ENCODE measurements at regions not wholly inside any gene's neighbourhood (a gene's known extent, or its start where the extent isn't known, plus 50 kb on each side); places are given as distances from the start of the nearest gene placed in this dataset.
A peak's percentile ranks its signal among the peaks of the same experiment; 100 is the strongest.

DNA sequence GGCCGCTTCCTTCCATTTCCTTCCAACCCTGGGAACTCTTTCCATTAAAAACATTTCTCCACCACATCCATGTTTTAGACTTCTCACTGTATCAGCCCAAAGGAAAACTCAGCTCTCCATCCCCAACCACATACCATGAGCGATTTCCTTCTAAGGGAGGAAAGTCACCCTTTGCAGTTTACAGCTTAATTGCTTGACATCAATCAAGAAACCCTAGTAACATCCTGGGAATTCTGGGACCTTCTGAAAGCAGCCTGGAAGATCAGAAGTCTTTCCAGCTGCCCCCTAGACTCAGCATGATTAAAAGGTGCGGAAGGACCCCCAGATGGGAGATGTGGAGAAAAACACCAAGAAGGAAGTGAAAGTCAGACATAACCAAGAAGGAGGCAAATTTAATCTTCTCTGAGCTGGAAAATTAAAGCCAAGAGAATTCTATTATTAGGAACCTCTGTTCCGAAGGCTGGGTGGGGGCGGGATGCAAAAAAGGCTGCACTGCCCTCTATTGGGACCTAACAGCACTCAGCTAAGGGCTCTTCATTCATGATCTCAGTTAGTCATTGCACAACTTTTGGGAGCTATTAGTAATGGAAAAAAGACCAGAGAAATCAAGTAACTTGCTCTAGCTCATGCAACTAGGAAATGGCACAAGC lies 73.3 kb upstream of the PLXNC1 start:
- H3K4me3 ChIP-seq (ENCODE audit: low read length), result no peak overlapping the region
- no peaks in the 10 kb centered on the region for H3K9me3 ChIP-seq (replicated peaks; ENCODE audit: control insufficient read depth, low read depth, low read length)
- no peaks in the 10 kb centered on the region for H3K36me3 ChIP-seq (ENCODE audit: control insufficient read depth, insufficient read depth, low read length)
- peaks cover 19% of the 10 kb centered on the region for H3K4me1 ChIP-seq (ENCODE audit: control insufficient read depth, insufficient read depth, low read length)
- peak; percentile 96 for DNase-seq
- peak overlapping the region; percentile 74 for H3K27ac ChIP-seq (ENCODE audit: low read length)
- 59% methylated on average over 3 of the region's 5 CpGs for WGBS (ENCODE audit: insufficient coverage)
- H3K27me3 ChIP-seq (ENCODE audit: control insufficient read depth, insufficient read depth, low read length), result no peaks in the 10 kb centered on the region

DNA sequence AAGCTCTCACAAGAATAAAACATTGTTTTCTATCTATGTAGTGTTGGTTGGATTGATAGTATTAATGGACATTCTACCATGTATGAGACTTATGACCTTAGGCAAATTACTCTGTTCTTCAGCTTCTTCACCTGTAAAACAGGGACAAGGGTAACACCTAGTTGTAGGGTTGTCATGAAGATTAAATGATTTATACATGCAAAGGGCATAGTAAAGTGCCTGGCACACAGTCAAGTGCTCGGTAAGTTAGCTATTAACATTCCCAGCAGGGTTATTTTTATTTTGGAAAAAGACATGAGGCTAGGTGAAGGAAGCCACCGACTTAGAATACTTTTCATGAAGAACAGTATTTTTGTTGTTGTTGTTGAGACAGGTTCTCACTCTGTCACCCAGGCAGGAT lies 71.2 kb upstream of the PLXNC1 start:
- no peaks in the 10 kb centered on the region for H3K9me3 ChIP-seq (replicated peaks; ENCODE audit: control insufficient read depth, low read depth, low read length)
- H3K4me1 ChIP-seq (ENCODE audit: control insufficient read depth, insufficient read depth, low read length), result peaks cover 21% of the 10 kb centered on the region
- H3K36me3 ChIP-seq (ENCODE audit: control insufficient read depth, insufficient read depth, low read length), result no peaks in the 10 kb centered on the region
- no CpG with 5 or more reads among the region's 2 CpGs for WGBS (ENCODE audit: insufficient coverage)
- DNase-seq, result no peak
- no peaks in the 10 kb centered on the region for H3K27me3 ChIP-seq (ENCODE audit: control insufficient read depth, insufficient read depth, low read length)
- H3K27ac ChIP-seq (ENCODE audit: low read length), result no peak overlapping the region
- H3K4me3 ChIP-seq (ENCODE audit: low read length), result no peak overlapping the region

DNA sequence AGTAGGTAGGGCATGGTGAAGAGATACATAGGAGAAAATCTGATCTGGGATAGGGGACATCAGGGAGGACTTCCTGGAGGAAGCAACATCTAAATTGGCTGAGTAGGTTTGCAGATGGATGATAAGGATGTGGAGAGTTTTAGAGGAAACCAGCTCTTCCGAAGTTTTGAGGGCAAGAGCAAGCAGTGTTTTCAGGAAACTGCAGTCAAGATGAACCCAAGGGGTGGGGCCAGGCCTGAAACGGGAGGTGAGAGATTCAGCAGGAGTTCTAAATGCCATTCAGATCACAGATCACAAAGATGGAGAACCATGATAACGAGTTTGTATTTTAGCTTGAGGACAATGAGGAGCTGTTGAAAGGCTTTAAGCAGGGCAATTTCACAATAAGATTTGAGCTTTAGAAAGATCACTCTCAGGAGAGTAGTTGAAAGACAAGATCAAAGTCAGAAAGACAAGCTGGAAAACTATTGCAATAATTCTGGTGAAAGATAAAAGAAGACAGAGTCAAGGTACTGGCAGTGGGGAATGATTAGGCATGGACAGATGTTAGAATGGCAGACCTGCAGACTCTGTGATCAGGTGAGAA lies 70.1 kb upstream of the PLXNC1 start:
- no peaks in the 10 kb centered on the region for H3K36me3 ChIP-seq (ENCODE audit: control insufficient read depth, insufficient read depth, low read length)
- H3K9me3 ChIP-seq (replicated peaks; ENCODE audit: control insufficient read depth, low read depth, low read length), result no peaks in the 10 kb centered on the region
- H3K27ac ChIP-seq (ENCODE audit: low read length), result no peak overlapping the region
- H3K4me3 ChIP-seq (ENCODE audit: low read length), result no peak overlapping the region
- WGBS (ENCODE audit: insufficient coverage), result 56% methylated on average over 3 of the region's 3 CpGs
- H3K27me3 ChIP-seq (ENCODE audit: control insufficient read depth, insufficient read depth, low read length), result no peaks in the 10 kb centered on the region
- H3K4me1 ChIP-seq (ENCODE audit: control insufficient read depth, insufficient read depth, low read length), result peaks cover 21% of the 10 kb centered on the region
- no peak for DNase-seq

DNA sequence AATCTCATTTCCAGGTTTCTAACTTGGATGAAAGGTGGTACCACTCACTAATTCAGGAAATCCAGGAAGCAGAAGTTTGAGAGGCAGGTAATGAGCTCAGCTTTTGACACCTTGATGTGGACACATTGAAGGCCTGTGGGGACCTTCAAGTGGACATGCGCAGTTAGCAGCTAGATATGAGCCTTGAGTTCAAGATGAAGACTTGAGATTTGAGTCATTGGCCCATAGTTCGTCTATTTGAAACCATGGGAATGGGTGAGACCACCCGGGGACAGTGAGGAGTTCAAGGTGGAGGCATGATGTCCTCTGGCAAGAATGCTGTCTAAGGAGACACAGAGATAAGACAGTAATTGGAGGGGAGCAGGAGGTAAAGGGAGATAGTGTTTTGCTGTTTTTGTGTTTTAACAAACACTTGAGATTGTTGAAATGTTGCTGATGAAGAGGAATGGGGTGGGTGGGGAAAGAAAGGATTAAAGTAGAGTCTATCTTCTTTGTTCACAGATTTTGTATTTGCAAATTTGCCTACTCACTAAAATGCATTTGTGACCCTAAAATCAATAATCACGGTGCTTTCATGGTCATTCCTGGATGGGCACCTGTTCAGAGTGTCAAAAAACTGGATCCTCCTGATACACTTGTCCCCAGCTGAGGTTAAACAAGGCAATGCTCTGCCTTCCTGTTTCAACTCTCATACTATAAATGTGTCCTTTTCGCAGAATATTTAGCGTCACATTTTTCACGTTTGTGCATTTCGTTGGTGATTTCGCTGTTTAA lies 69.5 kb upstream of the PLXNC1 start:
- no peak overlapping the region for H3K27ac ChIP-seq (ENCODE audit: low read length)
- DNase-seq, result no peak
- H3K4me1 ChIP-seq (ENCODE audit: control insufficient read depth, insufficient read depth, low read length), result peaks cover 21% of the 10 kb centered on the region
- H3K9me3 ChIP-seq (replicated peaks; ENCODE audit: control insufficient read depth, low read depth, low read length), result no peaks in the 10 kb centered on the region
- H3K4me3 ChIP-seq (ENCODE audit: low read length), result no peak overlapping the region
- no peaks in the 10 kb centered on the region for H3K36me3 ChIP-seq (ENCODE audit: control insufficient read depth, insufficient read depth, low read length)
- no peaks in the 10 kb centered on the region for H3K27me3 ChIP-seq (ENCODE audit: control insufficient read depth, insufficient read depth, low read length)
- 94% methylated on average over 9 of the region's 9 CpGs for WGBS (ENCODE audit: insufficient coverage)

DNA sequence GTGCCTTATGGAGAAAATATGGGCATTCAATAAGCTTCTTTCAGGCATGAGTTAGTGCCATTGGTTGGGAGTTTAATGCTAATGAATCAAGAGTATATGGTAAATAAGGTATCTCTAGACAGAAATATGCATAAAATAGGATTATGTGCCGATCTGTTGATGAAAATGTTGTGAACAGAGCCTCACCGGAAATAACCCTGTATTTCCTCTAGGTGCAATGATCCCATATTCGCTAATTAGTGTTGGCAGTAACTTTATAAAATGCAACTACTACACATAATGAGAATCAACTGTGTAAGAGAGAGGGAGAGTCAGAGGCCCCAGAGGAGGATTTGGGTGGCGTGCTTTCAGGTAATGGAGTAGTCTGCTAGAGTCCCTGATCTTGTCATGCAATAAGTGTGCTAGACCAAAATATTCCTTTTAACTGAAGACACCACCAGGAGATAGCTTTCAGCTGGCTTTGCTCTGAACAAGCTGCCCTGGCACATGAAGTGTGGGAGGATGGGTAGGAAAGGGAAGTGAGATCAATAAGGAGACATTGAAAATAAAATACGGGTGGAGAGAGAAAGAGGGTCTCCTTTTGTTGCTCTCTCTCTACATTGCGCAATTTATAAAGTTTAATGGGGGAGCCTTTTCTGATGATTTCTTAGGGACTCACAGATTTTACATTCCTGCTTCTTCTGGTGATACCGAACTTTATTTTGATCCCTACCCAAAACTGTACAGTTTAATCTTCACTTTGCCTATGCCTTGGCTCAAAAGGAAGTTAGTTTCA lies 68.6 kb upstream of the PLXNC1 start:
- Histone ChIP-seq H3K4me1 (ENCODE audit: control insufficient read depth, insufficient read depth, low read length) (peaks cover 14% of the 10 kb centered on the region), H3K27ac (ENCODE audit: low read length) (no peak overlapping the region), H3K27me3 (ENCODE audit: control insufficient read depth, insufficient read depth, low read length) (no peaks in the 10 kb centered on the region), H3K36me3 (ENCODE audit: control insufficient read depth, insufficient read depth, low read length) (no peaks in the 10 kb centered on the region), H3K4me3 (ENCODE audit: low read length) (no peak overlapping the region), H3K9me3 (replicated peaks; ENCODE audit: control insufficient read depth, low read depth, low read length) (no peaks in the 10 kb centered on the region)
- no CpG with 5 or more reads among the region's 7 CpGs for WGBS (ENCODE audit: insufficient coverage)
- DNase-seq, result no peak

DNA sequence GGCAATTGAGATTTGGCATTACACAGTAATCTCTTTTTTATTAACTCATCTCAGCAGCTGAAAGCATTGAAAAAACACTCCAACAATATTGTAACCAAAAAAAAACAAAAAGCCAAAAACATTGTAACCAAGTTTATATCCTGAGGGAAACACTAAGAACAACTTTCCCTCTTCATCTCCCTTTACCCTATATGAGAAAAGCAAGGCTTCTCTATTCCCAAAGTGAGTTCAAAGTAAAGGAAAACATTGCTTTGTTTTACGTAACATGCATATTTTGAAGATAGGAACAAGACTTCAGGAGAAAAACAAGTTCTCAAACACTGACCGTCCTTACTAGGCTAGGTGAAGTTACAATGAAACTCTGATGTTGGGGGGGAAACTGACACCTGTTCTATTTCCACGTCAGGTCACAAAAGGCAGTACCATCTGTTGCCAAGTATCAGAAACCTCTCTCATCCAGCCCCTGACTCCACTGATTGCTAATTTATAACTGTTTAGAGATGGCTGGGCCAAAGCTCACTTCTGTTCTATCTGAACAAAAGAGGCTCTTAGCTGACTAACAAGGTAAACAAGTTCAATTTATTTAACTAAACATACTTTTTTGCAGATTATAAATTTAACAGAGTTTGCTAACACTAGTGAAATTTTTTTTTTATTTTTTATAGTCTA lies 67.9 kb upstream of the PLXNC1 start:
- Histone ChIP-seq H3K4me3 (ENCODE audit: low read length) (no peak overlapping the region), H3K4me1 (ENCODE audit: control insufficient read depth, insufficient read depth, low read length) (peaks cover 9% of the 10 kb centered on the region), H3K27ac (ENCODE audit: low read length) (peak overlapping the region; percentile 39), H3K9me3 (replicated peaks; ENCODE audit: control insufficient read depth, low read depth, low read length) (no peaks in the 10 kb centered on the region), H3K27me3 (ENCODE audit: control insufficient read depth, insufficient read depth, low read length) (no peaks in the 10 kb centered on the region), H3K36me3 (ENCODE audit: control insufficient read depth, insufficient read depth, low read length) (no peaks in the 10 kb centered on the region)
- no CpG with 5 or more reads among the region's 3 CpGs for WGBS (ENCODE audit: insufficient coverage)
- DNase-seq, result peak; percentile 80

DNA sequence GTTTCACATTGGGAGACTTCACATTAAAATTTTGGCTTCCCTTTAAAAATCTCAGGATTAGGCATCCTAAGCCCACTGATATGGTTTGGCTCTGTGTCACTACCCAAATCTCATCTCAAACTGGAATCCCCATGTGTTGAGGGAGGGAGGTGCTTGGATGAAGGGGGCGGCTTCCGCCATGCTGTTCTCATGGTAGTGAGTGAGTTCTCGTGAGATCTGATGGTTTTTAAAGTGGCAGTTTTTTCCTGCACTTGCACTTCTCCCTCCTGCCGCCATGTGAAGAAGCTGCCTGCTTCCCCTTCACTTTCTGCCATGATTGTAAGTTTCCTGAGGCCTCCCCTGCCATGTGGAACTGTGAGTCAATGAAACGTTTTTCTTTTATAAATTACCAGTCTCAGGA lies 65.7 kb upstream of the PLXNC1 start:
- 80% methylated on average over 2 of the region's 5 CpGs for WGBS (ENCODE audit: insufficient coverage)
- H3K27me3 ChIP-seq (ENCODE audit: control insufficient read depth, insufficient read depth, low read length), result no peaks in the 10 kb centered on the region
- H3K9me3 ChIP-seq (replicated peaks; ENCODE audit: control insufficient read depth, low read depth, low read length), result no peaks in the 10 kb centered on the region
- H3K36me3 ChIP-seq (ENCODE audit: control insufficient read depth, insufficient read depth, low read length), result no peaks in the 10 kb centered on the region
- no peak for DNase-seq
- H3K4me3 ChIP-seq (ENCODE audit: low read length), result no peak overlapping the region
- no peak overlapping the region for H3K27ac ChIP-seq (ENCODE audit: low read length)
- H3K4me1 ChIP-seq (ENCODE audit: control insufficient read depth, insufficient read depth, low read length), result peaks cover 7% of the 10 kb centered on the region

DNA sequence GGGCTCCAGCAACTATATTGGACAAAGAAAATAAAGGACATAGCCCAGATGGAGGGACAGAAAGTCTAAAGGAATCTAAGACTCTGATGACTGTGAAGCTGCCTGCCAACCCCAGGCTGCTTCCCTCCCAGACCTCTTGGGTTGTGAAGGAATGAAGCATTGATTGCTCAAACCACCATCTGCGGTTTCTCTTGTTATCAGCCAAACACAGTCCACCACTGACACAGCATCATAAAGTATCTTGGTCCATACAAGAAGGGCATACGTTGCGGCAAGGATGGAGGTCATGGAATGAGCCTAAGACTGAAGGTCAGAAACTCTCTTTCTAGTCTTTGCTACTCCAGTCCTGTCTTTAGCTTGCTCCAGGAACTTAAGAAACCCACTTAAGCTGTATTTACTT lies 58.5 kb upstream of the PLXNC1 start:
- Histone ChIP-seq H3K36me3 (ENCODE audit: control insufficient read depth, insufficient read depth, low read length) (no peaks in the 10 kb centered on the region), H3K4me3 (ENCODE audit: low read length) (no peak overlapping the region), H3K4me1 (ENCODE audit: control insufficient read depth, insufficient read depth, low read length) (no peaks in the 10 kb centered on the region), H3K27me3 (ENCODE audit: control insufficient read depth, insufficient read depth, low read length) (no peaks in the 10 kb centered on the region), H3K9me3 (replicated peaks; ENCODE audit: control insufficient read depth, low read depth, low read length) (no peaks in the 10 kb centered on the region), H3K27ac (ENCODE audit: low read length) (no peak overlapping the region)
- DNase-seq, result no peak
- WGBS (ENCODE audit: insufficient coverage), result 100% methylated on average over 2 of the region's 3 CpGs

DNA sequence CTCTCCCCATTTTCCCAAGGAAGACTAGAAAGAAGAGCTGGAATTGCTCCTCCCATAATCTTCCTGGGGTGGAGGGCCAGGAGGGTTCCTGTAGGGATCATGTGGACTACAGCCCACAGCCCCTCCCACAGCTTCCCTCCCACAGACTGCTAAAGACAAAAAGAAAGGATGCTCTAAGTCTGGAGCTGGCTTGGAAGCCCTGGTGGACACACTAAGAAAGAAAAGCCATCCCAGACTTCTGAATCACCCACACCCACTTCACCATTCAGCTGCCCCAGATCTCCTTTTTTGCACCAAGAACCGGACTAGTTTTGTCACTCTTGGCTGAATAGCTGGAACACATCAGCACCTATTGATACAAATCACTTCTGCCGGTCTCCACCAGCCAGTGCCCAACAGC lies 56.8 kb upstream of the PLXNC1 start:
- DNase-seq, result no peak
- H3K9me3 ChIP-seq (replicated peaks; ENCODE audit: control insufficient read depth, low read depth, low read length), result no peaks in the 10 kb centered on the region
- no peaks in the 10 kb centered on the region for H3K4me1 ChIP-seq (ENCODE audit: control insufficient read depth, insufficient read depth, low read length)
- 80% methylated on average over 2 of the region's 2 CpGs for WGBS (ENCODE audit: insufficient coverage)
- no peaks in the 10 kb centered on the region for H3K36me3 ChIP-seq (ENCODE audit: control insufficient read depth, insufficient read depth, low read length)
- no peak overlapping the region for H3K4me3 ChIP-seq (ENCODE audit: low read length)
- H3K27ac ChIP-seq (ENCODE audit: low read length), result no peak overlapping the region
- no peaks in the 10 kb centered on the region for H3K27me3 ChIP-seq (ENCODE audit: control insufficient read depth, insufficient read depth, low read length)
